ENCODE measurements at regions not wholly inside any gene's neighbourhood (a gene's known extent, or its start where the extent isn't known, plus 50 kb on each side); places are given as distances from the start of the nearest gene placed in this dataset.
"Not testable (repeated sequence)": the region's sequence is repeated elsewhere in the genome, so short reads cannot be mapped to it uniquely, and the experiment has no call there.

GRCh38 chr7:46755120-46756034 is 826.5 kb downstream of the TNS3 start:
- no peaks in the 10 kb centered on the region for H3K36me3 ChIP-seq
- no peak overlapping the region for H3K4me3 ChIP-seq (ENCODE audit: low read depth, low read length)
- DNase-seq, result peak; percentile 38
- no peaks in the 10 kb centered on the region for H3K27me3 ChIP-seq
- no peaks in the 10 kb centered on the region for H3K9me3 ChIP-seq
- peaks cover 33% of the 10 kb centered on the region for H3K4me1 ChIP-seq
- TF ChIP-seq CTCF (IDR thresholded peaks at IDR 0.05; ENCODE audit: low read depth, low read length), result no peak

DNA sequence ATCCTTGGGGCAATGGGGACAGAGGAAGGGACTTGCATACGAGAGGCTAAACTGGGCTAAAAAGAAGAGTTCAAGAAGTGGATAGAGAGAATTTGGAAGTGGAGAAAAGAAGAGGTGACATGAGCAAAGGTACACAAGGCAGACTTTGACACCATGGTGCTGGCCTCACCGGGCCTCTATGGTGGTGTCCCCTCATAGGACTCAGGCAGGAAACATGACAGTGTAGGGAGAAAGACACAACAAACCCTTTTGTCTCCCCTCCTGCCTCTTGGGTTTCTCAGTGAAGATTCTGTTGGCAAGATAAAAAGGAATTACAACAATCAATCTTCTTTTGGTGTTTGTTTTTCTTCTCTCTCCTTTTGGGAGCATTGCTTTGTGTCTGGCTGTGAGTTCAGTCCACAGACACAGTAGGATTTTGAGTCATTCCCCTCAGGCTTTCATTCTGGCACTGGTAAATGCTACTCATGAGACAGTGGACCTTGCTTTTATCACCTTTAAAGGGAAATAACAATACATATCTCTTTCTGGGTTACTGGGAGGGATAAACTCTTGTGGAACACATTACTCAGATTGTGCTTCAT is 827.7 kb downstream of the TNS3 start:
- TF ChIP-seq CTCF (IDR thresholded peaks at IDR 0.05; ENCODE audit: low read depth, low read length), result no peak
- Histone ChIP-seq H3K36me3 (no peaks in the 10 kb centered on the region), H3K9me3 (no peaks in the 10 kb centered on the region), H3K4me1 (peaks cover 33% of the 10 kb centered on the region), H3K27me3 (no peaks in the 10 kb centered on the region), H3K4me3 (ENCODE audit: low read depth, low read length) (no peak overlapping the region)
- DNase-seq, result no peak

GRCh38 chr7:46753662-46754061 is 828.2 kb downstream of the TNS3 start:
- TF ChIP-seq CTCF (IDR thresholded peaks at IDR 0.05; ENCODE audit: low read depth, low read length), result no peak
- H3K9me3 ChIP-seq, result no peaks in the 10 kb centered on the region
- no peak overlapping the region for H3K4me3 ChIP-seq (ENCODE audit: low read depth, low read length)
- H3K36me3 ChIP-seq, result no peaks in the 10 kb centered on the region
- H3K27me3 ChIP-seq, result no peaks in the 10 kb centered on the region
- H3K4me1 ChIP-seq, result peaks cover 33% of the 10 kb centered on the region
- no peak for DNase-seq

- TF ChIP-seq CTCF (IDR thresholded peaks at IDR 0.05; ENCODE audit: low read depth, low read length), result no peak
- no peak overlapping the region for H3K4me3 ChIP-seq (ENCODE audit: low read depth, low read length)
- no peak for DNase-seq
These were observed 829.0 kb downstream of the TNS3 start for GRCh38 chr7:46752881-46753366.

GRCh38 chr7:46751927-46752723 is 829.8 kb downstream of the TNS3 start:
- not testable (repeated sequence) for H3K27me3 ChIP-seq; H3K9me3 ChIP-seq; H3K36me3 ChIP-seq; H3K4me3 ChIP-seq (ENCODE audit: low read depth, low read length); DNase-seq
- peaks cover 33% of the 10 kb centered on the region for H3K4me1 ChIP-seq

More at GRCh38 chr7:46752881-46753366, 829.0 kb downstream of the TNS3 start:
- Histone ChIP-seq H3K9me3 (no peaks in the 10 kb centered on the region), H3K4me1 (peaks cover 33% of the 10 kb centered on the region), H3K27me3 (no peaks in the 10 kb centered on the region), H3K36me3 (no peaks in the 10 kb centered on the region)

GRCh38 chr7:46751471-46751870 is 830.4 kb upstream of the IGFBP3 start:
- Histone ChIP-seq H3K9me3 (no peaks in the 10 kb centered on the region), H3K4me3 (ENCODE audit: low read depth, low read length) (no peak overlapping the region), H3K27me3 (no peaks in the 10 kb centered on the region), H3K4me1 (peaks cover 33% of the 10 kb centered on the region), H3K36me3 (no peaks in the 10 kb centered on the region)
- DNase-seq, result no peak
- no peak for TF ChIP-seq CTCF (IDR thresholded peaks at IDR 0.05; ENCODE audit: low read depth, low read length)

Measured in BE2C (cell line).